RWPE1 (cell line): ENCODE measurements at regions not wholly inside any gene's neighbourhood (a gene's known extent, or its start where the extent isn't known, plus 50 kb on each side); places are given as distances from the start of the nearest gene placed in this dataset.

Experiments
- CTCF ChIA-PET: fragments of 350-600 bp; sonication (Branson Sonifier 250); formaldehyde crosslinking; extraction: SDS; loops from one replicate; lab custom pipeline; 2021; lab: Yijun Ruan, JAX
- POLR2A ChIA-PET: fragments of 400-600 bp; formaldehyde crosslinking; extraction: SDS; loops from one replicate; lab custom pipeline; 2020; ENCODE audit warnings: antibody characterized with exemption; ENCODE audit not compliant: low non-redundant PET; lab: Yijun Ruan, JAX
- DNase-seq: peaks from one replicate; pipeline ENCODE4 v3.0.0; 2012; ENCODE audit warnings: low spot score
- H3K27ac ChIP-seq: fragments of 450-650 bp; 2 replicates; pipeline ENCODE4 v1.5.1; 2017
- TF ChIP-seq, protein P1 (sequence below): fragments of 450-650 bp; conservative IDR thresholded peaks from 2 replicates; pipeline ENCODE4 v1.5.1; 2017; ENCODE audit warnings: low read depth, mild to moderate bottlenecking

DNA sequence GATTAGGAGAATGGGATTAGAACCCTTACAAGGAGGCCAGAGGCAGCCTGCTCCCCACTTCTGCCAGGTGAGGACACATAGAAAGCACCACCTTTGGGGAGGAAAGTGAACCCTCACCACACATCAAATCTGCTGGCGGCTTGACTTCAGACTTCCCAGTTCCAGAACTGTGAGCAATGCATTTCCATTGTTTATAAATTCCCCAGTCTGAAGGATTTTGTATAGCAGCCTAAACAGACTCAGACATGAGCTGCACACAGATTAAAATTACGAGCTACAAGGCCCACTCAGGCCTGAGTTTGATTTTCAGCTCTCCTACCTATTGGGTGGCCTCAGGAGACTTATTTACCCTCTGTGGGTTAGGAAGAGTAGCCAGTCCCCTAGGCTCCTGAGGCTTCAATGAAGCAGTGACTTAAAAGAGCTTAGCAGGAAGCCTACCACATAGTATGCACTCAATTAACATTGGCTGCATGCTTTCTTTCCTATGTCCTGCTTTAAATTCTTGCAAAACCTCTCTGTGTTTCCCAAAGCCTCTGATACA, 350.7 kb upstream of the ZMIZ1 start:
- H3K27ac ChIP-seq = no peak overlapping the region
- DNase-seq = no peak
- TF ChIP-seq, protein P1, sequence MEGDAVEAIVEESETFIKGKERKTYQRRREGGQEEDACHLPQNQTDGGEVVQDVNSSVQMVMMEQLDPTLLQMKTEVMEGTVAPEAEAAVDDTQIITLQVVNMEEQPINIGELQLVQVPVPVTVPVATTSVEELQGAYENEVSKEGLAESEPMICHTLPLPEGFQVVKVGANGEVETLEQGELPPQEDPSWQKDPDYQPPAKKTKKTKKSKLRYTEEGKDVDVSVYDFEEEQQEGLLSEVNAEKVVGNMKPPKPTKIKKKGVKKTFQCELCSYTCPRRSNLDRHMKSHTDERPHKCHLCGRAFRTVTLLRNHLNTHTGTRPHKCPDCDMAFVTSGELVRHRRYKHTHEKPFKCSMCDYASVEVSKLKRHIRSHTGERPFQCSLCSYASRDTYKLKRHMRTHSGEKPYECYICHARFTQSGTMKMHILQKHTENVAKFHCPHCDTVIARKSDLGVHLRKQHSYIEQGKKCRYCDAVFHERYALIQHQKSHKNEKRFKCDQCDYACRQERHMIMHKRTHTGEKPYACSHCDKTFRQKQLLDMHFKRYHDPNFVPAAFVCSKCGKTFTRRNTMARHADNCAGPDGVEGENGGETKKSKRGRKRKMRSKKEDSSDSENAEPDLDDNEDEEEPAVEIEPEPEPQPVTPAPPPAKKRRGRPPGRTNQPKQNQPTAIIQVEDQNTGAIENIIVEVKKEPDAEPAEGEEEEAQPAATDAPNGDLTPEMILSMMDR = no peak
- POLR2A ChIA-PET = no interaction called here
- CTCF ChIA-PET = no interaction called here

DNA sequence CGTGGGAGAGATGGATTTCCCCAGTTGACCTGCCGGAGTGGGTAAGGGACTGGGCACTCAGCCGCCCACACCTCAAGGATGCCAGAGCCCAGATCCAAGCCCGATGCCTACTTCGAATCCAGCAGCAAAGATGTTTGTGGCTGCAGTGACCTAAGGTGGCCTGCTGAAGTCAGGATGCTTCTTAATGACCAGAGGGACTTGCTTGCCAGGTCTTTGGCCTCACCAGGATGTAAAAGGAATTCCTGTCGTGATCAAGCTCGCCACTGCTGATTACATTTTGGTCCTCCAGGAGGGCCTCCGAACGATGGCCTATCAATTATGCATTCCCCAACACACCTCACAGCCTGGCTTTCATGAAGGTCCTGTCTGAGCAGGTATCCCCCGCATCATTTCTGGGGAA, 349.5 kb upstream of the ZMIZ1 start:
- POLR2A ChIA-PET = no interaction called here

DNA sequence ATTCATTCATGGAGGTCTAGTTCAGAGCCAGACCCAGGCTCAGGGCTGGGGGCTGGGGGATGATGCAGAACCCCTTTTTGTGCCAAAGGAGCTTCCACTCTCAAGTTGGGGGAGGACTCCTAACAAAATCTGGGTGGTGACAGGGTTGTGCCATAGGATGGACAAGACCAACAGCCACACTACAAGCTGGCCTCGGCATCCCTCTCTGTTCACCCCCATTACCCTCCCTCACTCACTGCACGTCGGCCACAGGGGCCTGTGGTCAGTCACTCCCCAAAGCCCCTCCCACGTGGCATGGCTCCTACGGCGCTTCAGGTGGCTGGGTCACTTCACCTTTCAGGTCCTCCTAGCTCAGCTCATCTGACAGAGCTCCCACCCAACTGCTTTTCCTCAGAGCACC, 348.7 kb upstream of the ZMIZ1 start:
- no peak overlapping the region for H3K27ac ChIP-seq
- TF ChIP-seq, protein P1 = no peak
- no peak for DNase-seq
- ChIA-PET POLR2A (no interaction called here), CTCF (interaction anchor here (1.1 kb wide), 1 partner anchor 476 kb away, joined by 3 read pairs; no protein-coding TSS in a partner anchor)

More for the DNA sequence above, 349.5 kb upstream of the ZMIZ1 start:
- TF ChIP-seq, protein P1 = no peak
- H3K27ac ChIP-seq = no peak overlapping the region
- DNase-seq = no peak
- CTCF ChIA-PET = no interaction called here

DNA sequence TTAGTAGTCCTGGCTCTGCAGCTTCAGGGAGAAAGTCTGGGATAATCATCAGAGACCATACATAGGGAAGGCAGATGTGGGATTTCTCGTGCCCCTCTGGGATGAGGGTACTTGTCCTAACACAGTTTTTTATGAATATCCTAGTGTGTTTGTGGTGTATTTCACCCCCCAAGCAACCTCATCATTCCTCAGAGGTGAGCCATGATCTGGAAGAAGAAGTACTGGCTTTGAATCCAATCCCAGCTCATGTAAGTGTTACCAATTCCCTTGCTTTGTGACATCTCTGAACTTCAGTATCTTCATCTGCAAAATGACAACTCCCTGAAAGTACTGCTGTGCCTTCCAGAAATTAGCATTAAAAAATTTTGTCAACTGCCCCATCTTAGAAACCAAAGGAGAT, 347.5 kb upstream of the ZMIZ1 start:
- no peak overlapping the region for H3K27ac ChIP-seq
- POLR2A ChIA-PET = interaction anchor here (0.6 kb wide), 1 partner anchor 618 kb away, joined by 3 read pairs; no protein-coding TSS in a partner anchor
- TF ChIP-seq, protein P1 = no peak
- no peak for DNase-seq
- CTCF ChIA-PET = no interaction called here

DNA sequence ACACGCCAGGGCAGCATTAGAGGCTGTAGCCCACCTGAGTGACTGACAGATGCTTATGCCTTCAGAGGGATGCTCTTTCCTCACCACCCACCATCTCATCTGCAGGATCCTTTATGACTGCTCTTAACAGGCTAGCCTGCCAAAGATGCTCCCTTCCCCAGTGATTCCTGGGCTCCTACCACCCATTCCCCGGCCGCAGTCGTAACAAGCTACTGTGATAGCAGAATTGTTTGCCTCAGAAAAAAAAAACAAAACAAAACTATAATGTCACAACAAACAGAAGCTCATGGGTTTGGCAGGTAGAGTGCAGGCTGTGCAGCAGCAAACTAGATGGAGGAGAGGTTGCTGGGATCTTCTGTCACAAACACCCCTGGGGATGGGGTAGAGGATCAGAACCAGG, 343.9 kb upstream of the ZMIZ1 start:
- CTCF ChIA-PET = interaction anchor here (0.7 kb wide), 2 partner anchors 11 to 501 kb away, joined by 3 to 6 read pairs; no protein-coding TSS in a partner anchor
- TF ChIP-seq, protein P1 = no peak
- no peak for DNase-seq
- POLR2A ChIA-PET = interaction anchor here (0.7 kb wide), 1 partner anchor 132 kb away, joined by 3 read pairs; no protein-coding TSS in a partner anchor
- H3K27ac ChIP-seq = no peak overlapping the region

DNA sequence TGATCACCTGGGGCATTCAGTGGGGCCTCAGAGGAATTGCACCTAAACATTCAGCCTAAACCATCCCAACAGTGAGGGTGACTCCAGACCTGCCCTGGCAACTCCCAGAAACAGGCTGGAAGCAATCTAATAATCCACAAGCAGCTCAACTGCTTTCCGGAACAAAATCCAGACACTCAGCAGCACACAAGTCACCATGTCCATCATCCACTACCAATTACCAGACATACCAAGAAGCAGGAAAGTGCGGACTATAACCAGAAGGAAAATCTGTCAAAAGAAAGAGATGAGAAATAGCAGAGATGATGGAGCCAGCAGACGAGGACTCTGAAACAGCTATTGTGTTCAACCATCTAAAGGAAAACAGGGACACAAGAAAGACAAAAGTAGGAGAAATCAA, 342.6 kb upstream of the ZMIZ1 start:
- no peak overlapping the region for H3K27ac ChIP-seq
- ChIA-PET CTCF (no interaction called here), POLR2A (no interaction called here)
- no peak for DNase-seq
- TF ChIP-seq, protein P1 = no peak
